Endothelial cell of umbilical vein (primary cell): ENCODE measurements at regions not wholly inside any gene's neighbourhood (a gene's known extent, or its start where the extent isn't known, plus 50 kb on each side); places are given as distances from the start of the nearest gene placed in this dataset.
"Not testable (repeated sequence)": the region's sequence is repeated elsewhere in the genome, so short reads cannot be mapped to it uniquely, and the experiment has no call there.

Experiments used
- BruUV-seq: library from RNA; stranded (reverse); fragments of 400-500 nt; replicated peaks from 2 replicates; lab custom pipeline; 2021; lab: Mats Ljungman, UMichigan
- CTCF ChIA-PET: fragments of 300-600, 350-600 bp; sonication (Branson Sonifier 250); formaldehyde crosslinking; loops from one replicate; lab custom pipeline; 2021; ENCODE audit warnings: antibody characterized with exemption, inconsistent platforms; lab: Charles Lee
- POLR2A ChIA-PET: fragments of 300-600, 350-600 bp; sonication (Branson Sonifier 250); formaldehyde crosslinking; loops from one replicate; lab custom pipeline; 2021; ENCODE audit warnings: antibody characterized with exemption, inconsistent platforms; lab: Charles Lee
- DNase-seq: peaks from one replicate; pipeline ENCODE4 v3.0.0-alpha.2; 2011; ENCODE audit warnings: low read depth, low spot score
- FAIRE-seq: peaks from 2 replicates; lab custom pipeline; 2011; peaks lifted over from hg19 to GRCh38; lab: Jason Lieb, UNC
- H2AFZ ChIP-seq: 2 replicates; pipeline ENCODE4 v1.6.0; 2012; ENCODE audit warnings: low read depth, low read length, control low read depth, inconsistent platforms
- H3K27ac ChIP-seq: 2 replicates; pipeline ENCODE4 v1.5.1; 2011; ENCODE audit warnings: low read depth, mild to moderate bottlenecking, control low read depth, low read length, moderate library complexity; ENCODE audit not compliant: insufficient read depth
- H3K27me3 ChIP-seq, 2 experiments: 2 replicates each; pipeline versions ENCODE4 v1.6.0 to v1.6.1; 2011; ENCODE audit warnings: low read length in 2 of 2, mixed read lengths in 1 of 2; ENCODE audit not compliant: control insufficient read depth in 2 of 2, insufficient read depth in 2 of 2
- H3K36me3 ChIP-seq, 2 experiments: 2 replicates in 1 of 2; 3 replicates in 1 of 2; pipeline ENCODE4 v1.5.1; 2011; ENCODE audit warnings: low read length in 2 of 2, mild to moderate bottlenecking in 1 of 2, moderate library complexity in 1 of 2; ENCODE audit not compliant: control insufficient read depth in 2 of 2, insufficient read depth in 2 of 2; ENCODE audit errors: extremely low read depth in 1 of 2
- H3K4me1 ChIP-seq: 3 replicates; pipeline ENCODE4 v1.5.1; 2011; ENCODE audit warnings: mild to moderate bottlenecking, low read length; ENCODE audit not compliant: control insufficient read depth, insufficient read depth; ENCODE audit errors: extremely low read depth
- H3K4me2 ChIP-seq: 2 replicates; pipeline ENCODE4 v1.6.1; 2011; ENCODE audit warnings: low read length, control low read depth, mixed read lengths; ENCODE audit not compliant: insufficient read depth
- H3K4me3 ChIP-seq, 3 experiments: fragments of 200-600 bp in 1 of 3; sonication (generic), shearing (Covaris generic) in 1 of 3; replicated peaks in 1 of 3; 2 replicates each; pipeline ENCODE4 v1.5.1; 2011 to 2016; ENCODE audit warnings: control low read depth in 3 of 3, low read length in 3 of 3, mild to moderate bottlenecking in 2 of 3, inconsistent platforms in 1 of 3, low read depth in 1 of 3, moderate library complexity in 1 of 3; ENCODE audit not compliant: insufficient read depth in 1 of 3
- H3K79me2 ChIP-seq: 2 replicates; pipeline ENCODE4 v1.6.0; 2012; ENCODE audit warnings: low read length, inconsistent platforms; ENCODE audit not compliant: control insufficient read depth, insufficient read depth
- H3K9ac ChIP-seq: replicated peaks from 2 replicates; pipeline ENCODE3; 2011; ENCODE audit warnings: low read length, control low read depth; ENCODE audit not compliant: insufficient read depth; ENCODE audit errors: extremely low read depth
- H3K9me1 ChIP-seq: replicated peaks from 3 replicates; pipeline ENCODE4 v1.6.0; 2011; ENCODE audit warnings: mild to moderate bottlenecking, low read length; ENCODE audit not compliant: control insufficient read depth, insufficient read depth; ENCODE audit errors: extremely low read depth
- H3K9me3 ChIP-seq: replicated peaks from 2 replicates; pipeline ENCODE4 v1.5.1; 2012; ENCODE audit warnings: low read length, inconsistent platforms; ENCODE audit not compliant: control insufficient read depth, insufficient read depth
- H4K20me1 ChIP-seq: replicated peaks from 2 replicates; pipeline ENCODE3; 2011; ENCODE audit warnings: mild to moderate bottlenecking, low read length; ENCODE audit not compliant: control insufficient read depth, insufficient read depth; ENCODE audit errors: extremely low read depth
- POLR2A ChIP-seq: IDR thresholded peaks from 2 replicates; pipeline ENCODE4 v1.6.1; 2012; ENCODE audit warnings: low read depth, mild to moderate bottlenecking, control low read depth, low read length
- dilution Hi-C: fragments of 300-500 bp; cut with MboI; formaldehyde crosslinking; loops from one replicate; pipeline ENCODE4 v1.15.0; 2019; ENCODE audit warnings: low sequenced_read_pairs; ENCODE audit not compliant: extremely low pct_ligation_motif_present
- intact Hi-C: fragments of 100-400 bp; cut with micrococcal nuclease; formaldehyde crosslinking; loops from one replicate; pipeline ENCODE4 v1.10.0; 2022
- TF ChIP-seq, protein P1 (sequence below), 2 donors: IDR thresholded peaks; 1 replicate in 1 of 2; 2 replicates in 1 of 2; pipeline ENCODE4 v1.5.1; 2011; ENCODE audit warnings: low read length in 2 of 2, mild to moderate bottlenecking in 2 of 2, moderate library complexity in 2 of 2, control low read depth in 1 of 2, inconsistent platforms in 1 of 2, low read depth in 1 of 2; ENCODE audit not compliant: insufficient read depth in 1 of 2; ENCODE audit errors: extremely low read depth in 1 of 2

- FAIRE-seq, dilution Hi-C loops, intact Hi-C loops, H3K27ac ChIP-seq, CTCF ChIA-PET, DNase-seq, H3K9me1 ChIP-seq, H3K9me3 ChIP-seq, H2AFZ ChIP-seq, H3K4me1 ChIP-seq, H3K4me2 ChIP-seq, H3K27me3 ChIP-seq, H3K9ac ChIP-seq, H4K20me1 ChIP-seq, BruUV-seq, POLR2A ChIA-PET, H3K36me3 ChIP-seq, H3K79me2 ChIP-seq, H3K4me3 ChIP-seq: not testable (repeated sequence)
Observed at GRCh38 chr3:75288972-75289574, 375.1 kb upstream of the FRG2C start.

GRCh38 chr3:75294124-75294523 is 370.0 kb upstream of the FRG2C start:
- no TSS peak for BruUV-seq
- no peak for FAIRE-seq
- intact Hi-C loops, result no loop called here
- no peak overlapping the region for H3K4me2 ChIP-seq
- no peaks in the 10 kb centered on the region for H3K4me1 ChIP-seq
- H3K79me2 ChIP-seq, result no peaks in the 10 kb centered on the region
- H2AFZ ChIP-seq, result no peak overlapping the region
- ChIA-PET CTCF (interaction anchor here (0.8 kb wide), 1 partner anchor 128 kb away, joined by 3 read pairs; no protein-coding TSS in a partner anchor), POLR2A (no interaction called here)
- H3K27me3 ChIP-seq, result no peaks in the 10 kb centered on the region
- H3K9me1 ChIP-seq, result no peaks in the 10 kb centered on the region
- no peaks in the 10 kb centered on the region for H3K36me3 ChIP-seq
- dilution Hi-C loops, result no loop called here
- no peak for DNase-seq
- no peaks in the 10 kb centered on the region for H4K20me1 ChIP-seq
- H3K27ac ChIP-seq, result no peak overlapping the region
- TF ChIP-seq POLR2A, result no peak
- TF ChIP-seq, protein P1, sequence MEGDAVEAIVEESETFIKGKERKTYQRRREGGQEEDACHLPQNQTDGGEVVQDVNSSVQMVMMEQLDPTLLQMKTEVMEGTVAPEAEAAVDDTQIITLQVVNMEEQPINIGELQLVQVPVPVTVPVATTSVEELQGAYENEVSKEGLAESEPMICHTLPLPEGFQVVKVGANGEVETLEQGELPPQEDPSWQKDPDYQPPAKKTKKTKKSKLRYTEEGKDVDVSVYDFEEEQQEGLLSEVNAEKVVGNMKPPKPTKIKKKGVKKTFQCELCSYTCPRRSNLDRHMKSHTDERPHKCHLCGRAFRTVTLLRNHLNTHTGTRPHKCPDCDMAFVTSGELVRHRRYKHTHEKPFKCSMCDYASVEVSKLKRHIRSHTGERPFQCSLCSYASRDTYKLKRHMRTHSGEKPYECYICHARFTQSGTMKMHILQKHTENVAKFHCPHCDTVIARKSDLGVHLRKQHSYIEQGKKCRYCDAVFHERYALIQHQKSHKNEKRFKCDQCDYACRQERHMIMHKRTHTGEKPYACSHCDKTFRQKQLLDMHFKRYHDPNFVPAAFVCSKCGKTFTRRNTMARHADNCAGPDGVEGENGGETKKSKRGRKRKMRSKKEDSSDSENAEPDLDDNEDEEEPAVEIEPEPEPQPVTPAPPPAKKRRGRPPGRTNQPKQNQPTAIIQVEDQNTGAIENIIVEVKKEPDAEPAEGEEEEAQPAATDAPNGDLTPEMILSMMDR (IDR thresholded peaks at IDR 0.05; ENCODE audit: extremely low read depth in 1 of 2, insufficient read depth in 1 of 2, low read depth in 1 of 2, low read length in 2 of 2), result peak; percentile 9 to 10
- no peaks in the 10 kb centered on the region for H3K9me3 ChIP-seq
- H3K4me3 ChIP-seq, result no peak overlapping the region
- no peak overlapping the region for H3K9ac ChIP-seq
